ENCODE measurements at regions not wholly inside any gene's neighbourhood (a gene's known extent, or its start where the extent isn't known, plus 50 kb on each side); places are given as distances from the start of the nearest gene placed in this dataset.
"Not testable (repeated sequence)": the region's sequence is repeated elsewhere in the genome, so short reads cannot be mapped to it uniquely, and the experiment has no call there.

DNA sequence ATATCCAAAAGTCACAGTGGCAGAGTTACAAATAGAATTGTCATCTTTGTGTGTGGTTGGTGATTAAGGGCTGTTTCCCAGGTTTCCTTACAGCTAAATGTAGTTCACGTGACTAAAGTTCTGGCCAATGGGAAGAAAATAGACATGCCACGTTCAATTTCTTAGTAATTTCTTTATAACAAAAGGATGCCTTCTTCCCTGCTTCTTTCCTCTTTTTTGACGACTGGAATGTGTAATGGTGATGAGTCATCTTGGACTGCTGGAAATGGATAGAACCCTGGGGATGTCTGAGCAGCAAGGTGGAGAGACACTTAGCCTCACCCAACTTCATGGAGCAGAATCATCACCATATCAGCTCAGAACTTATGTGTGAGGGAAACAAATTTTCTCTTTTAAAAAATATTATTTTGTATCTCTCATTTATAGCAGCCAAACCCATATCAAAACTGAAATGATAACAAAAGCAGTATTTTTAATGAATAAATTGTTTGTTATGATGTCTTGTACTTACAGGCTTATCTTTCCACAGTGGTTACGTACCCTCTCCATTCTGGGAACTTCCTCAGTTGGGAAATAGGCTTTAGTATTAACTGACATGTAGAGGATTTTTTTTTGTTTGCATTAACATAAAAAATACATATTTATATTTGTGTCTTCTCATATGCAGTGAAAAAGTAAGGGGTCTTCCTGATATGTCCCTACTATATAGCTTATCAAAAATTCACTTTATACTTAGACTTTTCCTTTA is 91.1 kb upstream of the CDH2 start:
- no peak for DNase-seq

DNA sequence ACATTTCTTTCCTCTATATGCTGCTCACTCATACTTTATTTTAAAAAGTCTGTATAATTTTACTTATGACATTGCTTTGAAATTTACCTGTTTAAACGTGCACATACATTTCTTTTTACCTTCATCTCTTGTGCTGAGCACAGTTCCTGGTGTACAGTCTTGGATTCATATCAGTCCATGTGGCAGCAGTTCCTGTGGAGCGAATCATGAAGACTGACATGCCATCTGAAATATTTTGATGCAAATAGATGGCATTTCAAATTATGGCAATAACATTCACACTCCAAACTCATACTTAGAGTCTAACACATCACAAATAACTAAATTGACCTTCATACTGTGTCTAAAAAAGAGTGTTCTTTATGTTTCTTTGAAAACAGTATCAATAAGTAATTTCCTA is 90.3 kb upstream of the CDH2 start:
- DNase-seq = no peak

DNA sequence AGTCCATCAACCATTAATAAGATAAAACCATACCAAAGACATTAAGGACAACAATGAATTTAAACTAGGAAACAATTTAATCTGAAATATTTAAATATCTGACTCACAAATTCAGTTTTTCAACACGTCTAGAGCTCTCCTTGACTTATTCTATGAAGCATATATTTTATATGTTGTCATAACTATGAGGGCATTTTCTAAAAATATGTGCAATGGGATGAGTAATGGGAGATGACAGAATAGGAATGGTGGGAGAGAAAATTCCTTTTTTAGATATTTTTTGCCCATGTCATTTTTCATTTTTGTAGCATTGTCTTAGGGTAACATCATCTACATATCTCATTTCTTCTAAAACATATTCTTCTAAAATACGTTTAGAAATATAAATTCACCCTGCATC is 79.2 kb upstream of the CDH2 start:
- no peak for DNase-seq

DNA sequence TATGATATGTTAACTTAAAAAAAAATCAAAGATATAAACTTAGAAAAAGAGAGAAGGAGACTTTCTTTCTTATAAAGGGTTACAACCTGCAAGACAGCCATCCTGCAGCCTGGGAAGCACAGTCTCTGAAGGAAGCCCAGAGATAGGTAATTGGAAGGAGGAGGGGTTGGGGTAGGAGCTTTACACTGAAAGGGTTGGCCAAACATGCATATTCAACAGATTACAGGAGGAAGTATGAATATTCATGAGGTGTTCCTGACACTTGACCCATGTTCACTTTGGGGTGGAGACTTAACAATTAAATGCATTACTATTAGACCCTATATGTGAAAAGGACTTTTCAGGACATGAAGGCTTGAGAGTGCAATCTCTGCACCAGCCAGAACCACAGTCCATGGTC is 71.7 kb upstream of the CDH2 start:
- DNase-seq = no peak

DNA sequence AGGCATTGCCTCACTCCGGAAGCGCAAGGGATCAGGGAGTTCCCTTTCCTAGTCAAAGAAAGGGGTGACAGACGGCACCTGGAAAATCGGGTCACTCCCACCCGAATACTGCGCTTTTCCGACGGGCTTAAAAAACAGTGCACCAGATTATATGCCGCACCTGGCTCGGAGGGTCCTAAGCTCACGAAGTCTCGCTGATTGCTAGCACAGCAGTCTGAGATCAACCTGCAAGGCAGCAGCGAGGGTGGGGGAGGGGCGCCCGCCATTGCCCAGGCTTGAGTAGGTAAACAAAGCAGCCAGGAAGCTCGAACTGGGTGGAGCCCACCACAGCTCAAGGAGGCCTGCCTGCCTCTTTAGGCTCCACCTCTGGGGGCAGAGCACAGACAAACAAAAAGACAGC is 63.7 kb upstream of the CDH2 start:
- DNase-seq = not testable (repeated sequence)

DNA sequence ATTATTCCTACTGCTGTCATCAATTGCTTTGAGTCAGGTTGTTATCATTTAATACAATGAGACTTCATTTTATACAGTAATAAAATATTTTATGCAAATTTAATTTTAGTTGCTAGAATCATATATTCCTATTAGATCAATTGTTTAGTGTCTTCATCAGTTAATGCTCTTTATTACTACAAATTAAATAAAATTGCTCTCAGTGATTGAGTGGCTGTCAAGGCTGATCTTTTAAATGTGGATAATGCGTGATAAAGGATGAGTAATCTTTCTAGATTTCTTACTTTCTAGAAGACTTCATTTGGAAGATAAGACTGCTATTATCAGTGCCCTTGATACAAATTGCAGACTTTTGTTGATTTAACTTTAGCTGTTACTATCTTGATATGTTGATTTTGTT is 59.6 kb upstream of the CDH2 start:
- DNase-seq = no peak

Data from CD4-positive, alpha-beta T cell treated with Interleukin-15 for 1 hour (primary cell).